Heart left ventricle (tissue), 16 donors: ENCODE measurements at regions not wholly inside any gene's neighbourhood (a gene's known extent, or its start where the extent isn't known, plus 50 kb on each side); places are given as distances from the start of the nearest gene placed in this dataset.

Experiments used
- ATAC-seq, 4 donors: fragments of 200-7000 bp; cut with Tn5 transposase; one replicate each; pipeline ENCODE4 v1.9.1; 2020 to 2022; ENCODE audit warnings: moderate library complexity in 4 of 4, mild to moderate bottlenecking in 3 of 4, moderate number of reproducible peaks in 1 of 4
- DNase-seq, 5 donors: peaks; one replicate each; pipeline ENCODE4 v3.0.0-alpha.2; 2020
- H3K27ac ChIP-seq, 12 donors: fragments of 200-600 bp; sonication (generic) in 4 of 12; one replicate each; pipeline versions ENCODE4 v1.5.0 to v1.8.0; 2016 to 2022; ENCODE audit warnings: mild to moderate bottlenecking in 2 of 12
- H3K27me3 ChIP-seq, 9 donors: fragments of 200-600 bp; sonication (generic) in 2 of 9; one replicate each; pipeline versions ENCODE4 v1.5.1 to v1.8.0; 2016 to 2022; ENCODE audit warnings: mild to moderate bottlenecking in 3 of 9
- H3K36me3 ChIP-seq, 9 donors: fragments of 200-600 bp; sonication (generic) in 2 of 9; one replicate each; pipeline versions ENCODE4 v1.5.0 to v1.8.0; 2018 to 2022; ENCODE audit warnings: mild to moderate bottlenecking in 2 of 9
- H3K4me1 ChIP-seq, 12 donors: fragments of 200-600 bp; sonication (generic) in 4 of 12; one replicate each; pipeline versions ENCODE4 v1.5.0 to v1.8.0; 2016 to 2022; ENCODE audit warnings: mild to moderate bottlenecking in 3 of 12
- H3K4me3 ChIP-seq, 12 donors: fragments of 200-600 bp; sonication (generic) in 4 of 12; one replicate each; pipeline versions ENCODE4 v1.5.0 to v1.8.0; 2017 to 2022; ENCODE audit warnings: mild to moderate bottlenecking in 9 of 12, moderate library complexity in 4 of 12
- H3K9me3 ChIP-seq, 12 donors: fragments of 200-600 bp; sonication (generic) in 4 of 12; one replicate each; pipeline versions ENCODE4 v1.5.0 to v1.8.0; 2016 to 2022; ENCODE audit warnings: mild to moderate bottlenecking in 1 of 12
- CTCF ChIP-seq, 12 donors: fragments of 200-600 bp; sonication (generic) in 4 of 12; IDR thresholded peaks; one replicate each; pipeline versions ENCODE4 v1.5.0 to v1.8.0; 2018 to 2022; ENCODE audit warnings: antibody characterized with exemption in 12 of 12, mild to moderate bottlenecking in 5 of 12
- POLR2A ChIP-seq, 2 donors: fragments of 450-650 bp; IDR thresholded peaks; one replicate each; pipeline ENCODE4 v1.6.1; 2017; ENCODE audit warnings: antibody characterized with exemption in 2 of 2, mild to moderate bottlenecking in 2 of 2, moderate library complexity in 2 of 2
- WGBS, 4 donors: extraction: QIAGEN DNeasy Blood & Tissue Kit in 2 of 4; methylation state at CpG; one replicate each; pipeline versions ENCODE4 v1.1.5 to v1.1.7; 2013 to 2018; 5-methylcytosine and 5-hydroxymethylcytosine counted together
- intact Hi-C, 10 donors: fragments of 100-400 bp; cut with DNase I; formaldehyde crosslinking; loops; one replicate each; pipeline versions ENCODE4 v1.11.1 to v1.14.2; 2022
- donor health status: ischemic (EF 13 %, LVEDD 7.1; RV severe dilation, severe dysfunction).
- donor health status: healthy with polysubstance abuse.
- donor health status: DM: no; HTN: yes; CAD: no.
- donor health status: DM: no; HTN: no; CAD: no.
- donor health status: ischemic (EF 25% LVEDD 6.9; RV normal size, moderate dysfunction).
- donor health status: ischemic (EF 25% LVEDD 5.7; RV mildly dilated, moderate dysfunction).
- donor health status: healthy.
- donor health status: DM: yes; HTN: yes; CAD: no.
- donor health status: ischemic (EF 35%, LVEDD 5.7; RV mildly dilated, moderate dysfunction).
- donor health status: nonischemic (EF 11% LVEDD 7.7; RV severe dilation, severe dysfunction).
- donor health status: DM: yes; HTN: yes; CAD: no.
- donor health status: PGD.
- donor health status: ischemic (EF 29% LVEDD 5.4; RV normal size, mild dysfunction).
- donor health status: nonischemic (EF 23%, LVEDD 6.1; RV moderate dilation, normal function).

DNA sequence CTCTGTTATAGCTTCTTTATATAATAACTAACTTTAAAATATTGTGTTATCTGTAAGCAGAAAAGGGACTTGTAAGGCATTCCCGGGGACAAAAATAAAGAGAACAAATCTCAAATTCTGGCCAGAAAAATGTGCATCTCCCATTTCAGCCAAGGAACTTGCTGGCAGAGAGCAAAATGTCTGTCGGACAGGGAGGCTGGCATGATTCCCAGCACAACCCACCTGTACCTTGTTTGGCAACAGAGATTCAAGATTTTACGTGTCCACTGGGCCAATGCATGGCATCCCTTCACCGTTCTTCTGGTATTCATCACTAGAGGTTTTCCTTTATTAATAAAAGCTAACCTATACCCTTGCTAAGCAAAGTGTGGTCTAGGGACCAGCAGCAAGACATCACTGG is 566.6 kb downstream of the PSAT1 start:
- H3K27ac ChIP-seq, result no peak overlapping the region
- no peaks in the 10 kb centered on the region for H3K4me1 ChIP-seq
- no peak for TF ChIP-seq CTCF (IDR thresholded peaks at IDR 0.05)
- no peak for TF ChIP-seq POLR2A (IDR thresholded peaks at IDR 0.05)
- peaks cover 0 to 3% (median 0%) of the 10 kb centered on the region in 9 donors for H3K27me3 ChIP-seq
- no peak overlapping the region for H3K4me3 ChIP-seq
- ATAC-seq (no peak), DNase-seq (no peak)
- intact Hi-C loops, result no loop called here
- H3K36me3 ChIP-seq, result no peaks in the 10 kb centered on the region
- H3K9me3 ChIP-seq, result no peaks in the 10 kb centered on the region
- 58 to 76% (median 69%) methylated on average over 4 of the region's 4 CpGs for whole genome bisulfite sequencing, 4 donors

GRCh38 chr9:78865737-78866136 is 568.8 kb downstream of the PSAT1 start:
- intact Hi-C loops, result no loop called here
- ATAC-seq (no peak), DNase-seq (no peak)
- Histone ChIP-seq H3K27me3 (peaks cover 0 to 3% (median 0%) of the 10 kb centered on the region in 9 donors), H3K9me3 (no peaks in the 10 kb centered on the region), H3K36me3 (no peaks in the 10 kb centered on the region), H3K4me1 (no peaks in the 10 kb centered on the region), H3K27ac (no peak overlapping the region), H3K4me3 (no peak overlapping the region)
- TF ChIP-seq POLR2A (IDR thresholded peaks at IDR 0.05), result no peak
- TF ChIP-seq CTCF (IDR thresholded peaks at IDR 0.05), result no peak
- 75 to 84% (median 83%) methylated on average over 2 of the region's 2 CpGs for WGBS, 4 donors

- 68 to 75% (median 70%) methylated on average over 6 of the region's 6 CpGs for WGBS, 4 donors
- Histone ChIP-seq H3K4me3 (no peak overlapping the region), H3K4me1 (no peaks in the 10 kb centered on the region), H3K9me3 (no peaks in the 10 kb centered on the region), H3K36me3 (no peaks in the 10 kb centered on the region), H3K27me3 (peaks cover 0 to 3% (median 0%) of the 10 kb centered on the region in 9 donors), H3K27ac (no peak overlapping the region)
- DNase-seq (no peak), ATAC-seq (no peak)
- intact Hi-C loops, result no loop called here
- TF ChIP-seq CTCF (IDR thresholded peaks at IDR 0.05) (no peak), POLR2A (IDR thresholded peaks at IDR 0.05) (no peak)
Measured at GRCh38 chr9:78866207-78867132, 569.5 kb downstream of the PSAT1 start.

DNA sequence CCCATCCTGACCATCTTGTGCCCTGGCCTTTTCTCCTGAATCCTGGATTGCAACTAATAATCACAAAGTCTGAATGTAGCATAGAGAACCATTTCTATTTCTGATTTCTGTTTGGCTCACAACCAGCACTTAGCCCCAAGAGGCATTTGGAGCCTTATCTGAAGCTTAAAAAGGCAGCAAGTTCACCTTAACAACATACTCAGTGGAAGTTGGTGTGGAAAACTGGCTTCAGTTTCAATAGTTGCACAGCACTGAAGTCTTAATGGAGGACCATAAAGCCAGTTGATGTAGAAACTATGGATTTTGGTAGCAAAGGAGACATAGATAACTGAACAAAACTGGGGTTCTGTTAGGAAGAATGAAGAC is 574.1 kb downstream of the PSAT1 start:
- ATAC-seq, result no peak
- no peak for DNase-seq
- TF ChIP-seq CTCF (IDR thresholded peaks at IDR 0.05), result no peak
- TF ChIP-seq POLR2A (IDR thresholded peaks at IDR 0.05), result no peak
- Histone ChIP-seq H3K4me1 (no peaks in the 10 kb centered on the region), H3K27ac (no peak overlapping the region), H3K4me3 (no peak overlapping the region), H3K9me3 (peaks cover 0 to 9% (median 0%) of the 10 kb centered on the region in 12 donors), H3K36me3 (no peaks in the 10 kb centered on the region), H3K27me3 (peaks cover 0 to 3% (median 0%) of the 10 kb centered on the region in 9 donors)
- intact Hi-C loops, result no loop called here
